GM21390 (cell line): ENCODE measurements at regions not wholly inside any gene's neighbourhood (a gene's known extent, or its start where the extent isn't known, plus 50 kb on each side); places are given as distances from the start of the nearest gene placed in this dataset.
A peak's percentile ranks its signal among the peaks of the same experiment; 100 is the strongest.

Source experiments
- ATAC-seq: cut with Tn5 transposase; IDR thresholded peaks from one replicate; pipeline ENCODE4 v1.9.1; 2021; ENCODE audit not compliant: unreplicated experiment

DNA sequence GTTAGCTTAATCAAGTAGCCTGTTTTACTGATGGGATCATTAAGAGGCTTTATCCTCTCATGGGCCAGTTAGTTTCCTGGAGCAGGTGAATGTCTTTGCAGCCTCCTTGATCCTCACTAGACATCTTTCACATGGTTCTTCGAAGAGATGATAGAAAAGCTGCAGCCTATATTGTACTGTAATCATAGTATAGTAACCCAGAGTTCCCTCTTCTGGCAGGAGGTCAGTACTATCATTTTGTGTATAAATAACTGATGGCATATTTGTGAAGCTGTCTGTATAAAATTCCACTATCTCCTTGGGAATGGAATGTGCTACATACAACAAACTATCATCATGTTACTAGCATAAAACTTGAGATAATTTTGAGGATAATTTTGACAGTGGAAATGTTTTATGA, 123.8 kb upstream of the PRPS1L1 start:
- no peak for ATAC-seq

DNA sequence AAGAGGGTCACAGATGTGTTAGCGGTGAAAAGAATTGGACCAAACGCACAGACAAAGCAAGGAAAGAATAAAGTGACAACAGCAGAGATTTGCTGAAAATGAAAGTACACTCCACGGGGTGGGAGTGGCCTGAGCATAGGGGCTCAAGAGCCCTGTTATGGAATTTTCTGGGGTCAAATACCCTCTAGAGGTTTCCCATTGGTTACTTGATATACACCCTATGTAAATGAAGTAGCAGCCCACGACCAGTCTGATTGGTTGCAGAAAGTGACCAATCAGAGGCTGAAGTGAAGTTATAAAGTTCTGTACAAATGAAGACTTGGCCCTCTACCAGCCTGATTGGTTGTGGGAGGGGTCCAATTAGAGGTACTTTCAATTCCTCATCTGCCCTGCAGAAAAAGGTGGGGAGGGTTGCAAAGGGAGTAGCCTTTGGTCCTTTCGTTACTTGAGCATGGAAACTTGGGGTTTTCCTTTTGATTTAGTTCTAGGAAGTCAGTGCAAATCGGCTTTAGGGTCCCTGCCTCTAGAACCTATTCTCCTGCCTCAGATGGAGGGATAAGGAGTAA, 125.6 kb upstream of the PRPS1L1 start:
- no peak for ATAC-seq

GRCh38 chr7:18154726-18155125, 127.1 kb upstream of the PRPS1L1 start:
- ATAC-seq = no peak

GRCh38 chr7:18157233-18157632, 129.6 kb upstream of the PRPS1L1 start:
- ATAC-seq = no peak

GRCh38 chr7:18162657-18163056, 135.0 kb upstream of the PRPS1L1 start:
- ATAC-seq = no peak

GRCh38 chr7:18163091-18163490, 135.4 kb upstream of the PRPS1L1 start:
- no peak for ATAC-seq

- ATAC-seq = no peak
Observed at GRCh38 chr7:18165166-18165565, 137.5 kb upstream of the PRPS1L1 start.

DNA sequence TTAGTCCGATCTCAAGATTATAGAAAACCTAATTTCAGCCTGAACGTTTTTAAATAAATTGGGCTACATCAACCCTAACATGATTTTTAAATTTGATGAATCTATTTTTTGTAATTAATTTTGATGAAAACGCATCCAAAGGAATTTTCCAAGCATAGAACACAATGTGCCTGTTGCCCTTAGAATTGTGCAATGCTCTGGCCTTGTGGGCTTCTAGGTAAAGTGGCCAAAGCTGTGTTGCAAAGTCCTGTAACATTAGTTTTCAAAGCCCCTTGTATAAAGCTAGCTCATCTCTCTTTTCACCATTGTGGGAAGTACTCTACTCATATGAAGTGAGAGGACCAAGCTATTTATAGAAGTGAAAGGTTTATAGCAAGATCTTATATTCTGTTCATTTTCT, 138.4 kb upstream of the PRPS1L1 start:
- no peak for ATAC-seq

DNA sequence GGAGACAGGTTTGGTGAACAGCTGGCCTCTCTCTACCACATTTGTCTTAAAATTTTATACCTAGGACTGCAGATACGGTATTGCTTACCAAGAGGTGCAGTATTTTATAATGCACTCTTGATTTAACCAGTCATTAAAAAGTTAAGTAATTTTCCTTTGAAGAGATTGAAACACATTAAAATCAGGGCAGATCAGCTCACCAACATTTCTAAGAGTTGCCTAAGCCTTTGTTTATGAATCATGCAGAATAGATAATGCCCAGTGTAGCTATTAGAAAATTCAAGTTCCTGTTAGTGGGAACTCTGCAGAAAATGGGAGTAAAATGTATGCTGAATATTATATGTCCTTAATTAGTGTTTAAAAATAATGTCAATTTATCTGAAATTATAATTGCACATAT, 140.2 kb upstream of the PRPS1L1 start:
- no peak for ATAC-seq

DNA sequence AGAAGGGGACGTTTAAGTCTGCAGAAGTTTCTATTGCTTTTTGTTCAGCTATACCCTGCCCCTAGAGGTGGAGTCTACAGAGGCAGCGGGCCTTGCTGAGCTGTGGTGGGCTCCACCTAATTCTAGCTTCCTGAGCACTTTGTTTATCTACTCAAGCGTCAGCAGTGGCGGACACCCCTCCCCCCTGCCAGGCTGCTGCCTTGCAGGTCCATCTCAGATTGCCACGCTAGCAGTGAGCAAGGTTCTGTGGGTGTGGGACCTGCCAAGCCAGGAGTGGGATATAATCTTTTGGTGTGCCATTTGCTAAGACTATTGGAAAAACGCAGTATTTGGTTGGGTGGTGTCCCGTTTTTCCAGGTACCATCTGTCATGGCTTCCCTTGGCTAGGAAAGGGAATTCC, 147.3 kb upstream of the PRPS1L1 start:
- no peak for ATAC-seq

- ATAC-seq = no peak
Observed at GRCh38 chr7:18175801-18176450, 148.3 kb upstream of the PRPS1L1 start.

GRCh38 chr7:18177129-18177814, 149.6 kb upstream of the PRPS1L1 start:
- ATAC-seq = no peak

DNA sequence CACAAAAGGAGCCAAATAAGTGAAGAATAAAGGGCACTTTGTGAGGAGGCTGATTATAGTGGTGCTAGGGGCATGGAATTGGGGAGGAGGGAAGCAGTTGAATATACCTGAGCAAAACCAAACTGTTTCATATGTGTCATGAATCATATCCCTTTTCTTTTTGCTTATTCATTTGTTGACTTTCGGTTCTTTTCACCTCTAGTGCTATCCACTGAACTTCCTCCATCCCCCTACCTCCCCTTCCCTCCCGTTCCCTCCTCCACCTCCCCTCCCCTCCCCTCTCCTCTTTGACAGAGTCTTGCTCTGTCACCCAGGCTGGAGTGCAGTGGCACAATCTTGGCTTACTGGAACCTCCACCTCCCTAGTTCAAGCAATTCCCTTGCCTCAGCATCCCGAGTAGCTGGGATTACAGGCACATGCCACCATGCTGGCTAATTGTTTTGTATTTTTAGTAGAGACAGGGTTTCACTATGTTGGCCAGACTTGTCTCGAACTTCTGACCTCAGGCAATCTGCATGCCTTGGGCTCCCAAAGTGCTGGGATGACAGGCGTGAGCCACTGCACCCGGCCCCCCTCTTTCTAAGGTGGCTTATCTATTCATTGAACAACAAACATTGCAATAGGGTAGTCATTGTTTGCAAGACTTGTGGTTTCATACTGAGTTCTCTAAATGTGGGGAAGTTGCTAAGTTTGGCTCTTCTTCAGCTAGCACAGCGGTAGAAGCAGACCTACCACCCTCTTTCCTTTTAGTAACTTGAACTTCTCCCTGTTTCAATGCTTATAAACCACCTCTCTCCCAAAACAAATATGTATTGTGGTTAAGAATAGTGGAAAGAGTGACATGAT, 150.4 kb upstream of the PRPS1L1 start:
- ATAC-seq = peak; percentile 88

- no peak for ATAC-seq
Observed at GRCh38 chr7:18179093-18179492, 151.4 kb upstream of the PRPS1L1 start.

- ATAC-seq = no peak
Observed at GRCh38 chr7:18180685-18181084, 153.0 kb upstream of the PRPS1L1 start.

GRCh38 chr7:18189500-18190126, 162.0 kb upstream of the PRPS1L1 start:
- ATAC-seq = no peak

DNA sequence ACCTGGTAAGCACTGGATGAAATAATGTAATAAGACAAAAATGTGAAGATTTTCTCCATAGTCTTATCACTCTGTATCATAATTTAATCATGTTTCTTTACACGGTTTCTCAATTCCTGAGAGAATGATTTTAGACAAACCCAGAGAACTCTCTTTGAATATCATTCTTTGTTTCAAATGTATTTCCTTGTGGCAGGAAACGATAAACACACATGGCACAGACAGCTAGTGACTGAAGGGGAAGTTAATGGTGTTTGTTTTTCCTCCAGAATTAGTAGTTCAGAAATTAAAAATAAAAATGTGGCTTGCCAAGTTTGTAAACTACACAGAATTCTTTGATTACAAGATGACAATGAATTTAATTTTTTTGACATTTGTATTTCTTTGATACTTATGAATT, 163.7 kb upstream of the PRPS1L1 start:
- ATAC-seq = no peak

GRCh38 chr7:18191862-18192625, 164.4 kb upstream of the PRPS1L1 start:
- ATAC-seq = no peak

DNA sequence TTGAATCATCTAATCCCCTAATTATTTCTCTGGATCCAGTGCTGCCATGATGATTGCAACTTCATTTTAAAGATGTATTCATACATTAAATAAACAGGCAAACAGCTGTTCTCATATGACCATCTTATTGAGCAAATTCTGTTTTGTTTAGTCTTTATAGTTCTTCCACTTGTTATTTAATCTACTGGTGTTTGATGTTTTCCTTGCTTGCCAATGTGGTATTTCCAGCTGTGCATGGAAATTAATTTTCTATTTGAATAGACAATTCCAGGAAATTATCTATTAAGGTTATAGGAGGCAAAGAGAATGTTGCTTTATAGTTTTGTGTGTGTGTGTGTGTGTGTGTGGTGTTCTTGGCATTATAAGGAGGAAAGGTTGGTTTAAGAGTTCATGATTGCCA, 167.0 kb upstream of the PRPS1L1 start:
- ATAC-seq = no peak

- no peak for ATAC-seq
Observed at GRCh38 chr7:18196638-18197037, 169.0 kb upstream of the PRPS1L1 start.
